Subcutaneous abdominal adipose tissue (tissue), 5 donors: ENCODE measurements at regions not wholly inside any gene's neighbourhood (a gene's known extent, or its start where the extent isn't known, plus 50 kb on each side); places are given as distances from the start of the nearest gene placed in this dataset.
A peak's percentile ranks its signal among the peaks of the same experiment; 100 is the strongest.
"Not testable (repeated sequence)": the region's sequence is repeated elsewhere in the genome, so short reads cannot be mapped to it uniquely, and the experiment has no call there.

Experiments used
- H3K27ac ChIP-seq: one replicate; pipeline ENCODE4 v1.7.0; 2013; ENCODE audit warnings: low read depth, mild to moderate bottlenecking, inconsistent platforms, low read length, moderate library complexity
- H3K27me3 ChIP-seq, 5 donors: one replicate each; pipeline ENCODE4 v1.7.0; 2013; ENCODE audit warnings: low read length in 5 of 5, inconsistent platforms in 1 of 5; ENCODE audit not compliant: control insufficient read depth in 5 of 5, insufficient read depth in 4 of 5
- H3K36me3 ChIP-seq, 5 donors: one replicate each; pipeline ENCODE4 v1.7.0; 2013; ENCODE audit warnings: low read length in 5 of 5; ENCODE audit not compliant: control insufficient read depth in 5 of 5, insufficient read depth in 5 of 5
- H3K4me1 ChIP-seq, 5 donors: one replicate each; pipeline ENCODE4 v1.7.0; 2013; ENCODE audit warnings: low read length in 5 of 5, mild to moderate bottlenecking in 3 of 5, moderate library complexity in 1 of 5; ENCODE audit not compliant: control insufficient read depth in 5 of 5, insufficient read depth in 5 of 5
- H3K4me3 ChIP-seq, 5 donors: one replicate each; pipeline ENCODE4 v1.7.0; 2013; ENCODE audit warnings: low read length in 5 of 5, low read depth in 1 of 5
- H3K9ac ChIP-seq, 5 donors: one replicate each; pipeline ENCODE4 v1.7.0; 2013; ENCODE audit warnings: low read length in 5 of 5, mild to moderate bottlenecking in 4 of 5, moderate library complexity in 3 of 5
- H3K9me3 ChIP-seq, 5 donors: one replicate each; pipeline ENCODE4 v1.7.0; 2013; ENCODE audit warnings: low read length in 5 of 5; ENCODE audit not compliant: control insufficient read depth in 5 of 5
- donor health status: healthy.
- donor health status: healthy.
- donor health status: healthy.
- donor health status: healthy.
- donor health status: healthy.

- Histone ChIP-seq H3K36me3 (no peaks in the 10 kb centered on the region), H3K27ac (no peak overlapping the region), H3K4me3 (no peak overlapping the region), H3K4me1 (no peaks in the 10 kb centered on the region), H3K9me3 (no peaks in the 10 kb centered on the region), H3K27me3 (no peaks in the 10 kb centered on the region), H3K9ac (no peak overlapping the region)
Observed at GRCh38 chr5:106028314-106028713, 1642.4 kb downstream of the EFNA5 start.

- peaks cover 0 to 24% (median 3%) of the 10 kb centered on the region in 5 donors for H3K4me1 ChIP-seq
- no peaks in the 10 kb centered on the region for H3K9me3 ChIP-seq
- H3K9ac ChIP-seq: no peak overlapping the region
- H3K27ac ChIP-seq: no peak overlapping the region
- H3K36me3 ChIP-seq: no peaks in the 10 kb centered on the region
- no peak overlapping the region for H3K4me3 ChIP-seq
- no peaks in the 10 kb centered on the region for H3K27me3 ChIP-seq
Observed at GRCh38 chr5:106020894-106021293, 1649.8 kb downstream of the EFNA5 start.

- H3K27me3 ChIP-seq: no peaks in the 10 kb centered on the region
Observed at GRCh38 chr5:106019261-106019660, 1651.5 kb downstream of the EFNA5 start.

GRCh38 chr5:106017243-106017857 lies 1653.4 kb downstream of the EFNA5 start:
- peaks cover 0 to 38% (median 5%) of the 10 kb centered on the region in 5 donors for H3K4me1 ChIP-seq
- no peak overlapping the region for H3K9ac ChIP-seq
- H3K4me3 ChIP-seq: no peak overlapping the region
- no peaks in the 10 kb centered on the region for H3K36me3 ChIP-seq
- H3K27me3 ChIP-seq: no peaks in the 10 kb centered on the region
- no peaks in the 10 kb centered on the region for H3K9me3 ChIP-seq
- H3K27ac ChIP-seq: no peak overlapping the region

More at GRCh38 chr5:106019261-106019660, 1651.5 kb downstream of the EFNA5 start:
- Histone ChIP-seq H3K9me3 (no peaks in the 10 kb centered on the region), H3K4me3 (no peak overlapping the region), H3K36me3 (no peaks in the 10 kb centered on the region), H3K9ac (no peak overlapping the region), H3K27ac (peak overlapping the region; percentile 18), H3K4me1 (peaks cover 0 to 38% (median 5%) of the 10 kb centered on the region in 5 donors)

GRCh38 chr5:106014262-106014661 lies 1656.5 kb downstream of the EFNA5 start:
- H3K36me3 ChIP-seq: no peaks in the 10 kb centered on the region
- H3K27ac ChIP-seq: no peak overlapping the region
- H3K9ac ChIP-seq: no peak overlapping the region
- H3K27me3 ChIP-seq: no peaks in the 10 kb centered on the region
- peaks cover 0 to 29% (median under 1%) of the 10 kb centered on the region in 5 donors for H3K4me1 ChIP-seq
- no peak overlapping the region for H3K4me3 ChIP-seq
- no peaks in the 10 kb centered on the region for H3K9me3 ChIP-seq

- Histone ChIP-seq H3K9ac (no peak overlapping the region), H3K4me3 (no peak overlapping the region), H3K27me3 (no peaks in the 10 kb centered on the region), H3K9me3 (no peaks in the 10 kb centered on the region), H3K27ac (no peak overlapping the region), H3K36me3 (no peaks in the 10 kb centered on the region), H3K4me1 (no peaks in the 10 kb centered on the region)
Observed at GRCh38 chr5:106006242-106006641, 1664.5 kb downstream of the EFNA5 start.

- not testable (repeated sequence) for H3K9me3 ChIP-seq, H3K27ac ChIP-seq, H3K27me3 ChIP-seq, H3K4me1 ChIP-seq, H3K36me3 ChIP-seq, H3K9ac ChIP-seq, H3K4me3 ChIP-seq
Observed at GRCh38 chr5:105998991-105999390, 1671.7 kb downstream of the EFNA5 start.

- Histone ChIP-seq H3K36me3 (no peaks in the 10 kb centered on the region), H3K9ac (no peak overlapping the region), H3K27me3 (no peaks in the 10 kb centered on the region), H3K9me3 (no peaks in the 10 kb centered on the region), H3K4me3 (no peak overlapping the region), H3K4me1 (no peaks in the 10 kb centered on the region), H3K27ac (no peak overlapping the region)
Observed at GRCh38 chr5:105993027-105993426, 1677.7 kb downstream of the EFNA5 start.

- Histone ChIP-seq H3K27ac (no peak overlapping the region), H3K4me3 (no peak overlapping the region), H3K4me1 (peaks cover 0 to 11% (median 0%) of the 10 kb centered on the region in 5 donors), H3K9me3 (no peaks in the 10 kb centered on the region), H3K27me3 (no peaks in the 10 kb centered on the region), H3K36me3 (no peaks in the 10 kb centered on the region), H3K9ac (no peak overlapping the region)
Observed at GRCh38 chr5:105982526-105982925, 1688.2 kb downstream of the EFNA5 start.

- no peaks in the 10 kb centered on the region for H3K9me3 ChIP-seq
- no peak overlapping the region for H3K4me3 ChIP-seq
- no peaks in the 10 kb centered on the region for H3K27me3 ChIP-seq
- H3K27ac ChIP-seq: peak overlapping the region; percentile 4
- H3K4me1 ChIP-seq: peaks cover 0 to 14% (median 0%) of the 10 kb centered on the region in 5 donors
- H3K9ac ChIP-seq: no peak overlapping the region
- no peaks in the 10 kb centered on the region for H3K36me3 ChIP-seq
Observed at GRCh38 chr5:105978011-105978410, 1692.7 kb downstream of the EFNA5 start.
